SK-N-SH treated with all-trans-retinoic acid at 6 μM for 48 hours (cell line): ENCODE measurements at regions not wholly inside any gene's neighbourhood (a gene's known extent, or its start where the extent isn't known, plus 50 kb on each side); places are given as distances from the start of the nearest gene placed in this dataset.

Experiments
- ISL1 ChIP-seq: fragments of 250-450 bp; sonication (Bioruptor Pico); IDR thresholded peaks from 2 replicates; pipeline ENCODE4 v2.1.2; 2022; ENCODE audit warnings: mild to moderate bottlenecking, moderate library complexity
- SNAI2 ChIP-seq: fragments of 250-450 bp; sonication (Bioruptor Pico); IDR thresholded peaks from 2 replicates; pipeline ENCODE4 v1.5.0; 2020; ENCODE audit warnings: mild to moderate bottlenecking, moderate library complexity

GRCh38 chr2:220890931-220891330 lies 681.2 kb downstream of the EPHA4 start:
- TF ChIP-seq SNAI2 (no peak), ISL1 (CRISPR knock-in tag) (no peak)
